ENCODE measurements at regions not wholly inside any gene's neighbourhood (a gene's known extent, or its start where the extent isn't known, plus 50 kb on each side); places are given as distances from the start of the nearest gene placed in this dataset.
"Not testable (repeated sequence)": the region's sequence is repeated elsewhere in the genome, so short reads cannot be mapped to it uniquely, and the experiment has no call there.

DNA sequence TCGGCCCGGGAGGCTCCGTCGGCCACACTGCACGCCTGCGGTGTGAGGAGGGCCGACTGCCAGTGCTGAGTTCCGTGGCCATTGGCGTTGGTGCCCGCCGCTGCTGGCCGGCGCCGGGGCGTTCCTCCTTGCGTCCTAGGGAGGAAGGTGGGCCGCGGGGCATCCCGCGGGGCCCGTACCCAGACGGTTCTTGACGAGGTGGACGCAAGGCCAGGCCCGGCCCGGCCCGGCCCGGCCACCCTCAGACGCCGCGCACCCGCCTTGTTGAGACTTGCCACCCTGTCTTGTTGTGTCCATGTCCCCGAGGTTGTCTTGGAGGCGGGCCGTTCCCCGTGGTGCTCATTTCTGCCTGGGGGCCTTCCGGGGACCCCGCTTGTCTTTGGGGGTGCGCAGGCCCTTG lies 282.0 kb upstream of the AGTR2 start:
- TF ChIP-seq POLR2A (IDR thresholded peaks at IDR 0.05), result not testable (repeated sequence)
- TF ChIP-seq, protein P1, sequence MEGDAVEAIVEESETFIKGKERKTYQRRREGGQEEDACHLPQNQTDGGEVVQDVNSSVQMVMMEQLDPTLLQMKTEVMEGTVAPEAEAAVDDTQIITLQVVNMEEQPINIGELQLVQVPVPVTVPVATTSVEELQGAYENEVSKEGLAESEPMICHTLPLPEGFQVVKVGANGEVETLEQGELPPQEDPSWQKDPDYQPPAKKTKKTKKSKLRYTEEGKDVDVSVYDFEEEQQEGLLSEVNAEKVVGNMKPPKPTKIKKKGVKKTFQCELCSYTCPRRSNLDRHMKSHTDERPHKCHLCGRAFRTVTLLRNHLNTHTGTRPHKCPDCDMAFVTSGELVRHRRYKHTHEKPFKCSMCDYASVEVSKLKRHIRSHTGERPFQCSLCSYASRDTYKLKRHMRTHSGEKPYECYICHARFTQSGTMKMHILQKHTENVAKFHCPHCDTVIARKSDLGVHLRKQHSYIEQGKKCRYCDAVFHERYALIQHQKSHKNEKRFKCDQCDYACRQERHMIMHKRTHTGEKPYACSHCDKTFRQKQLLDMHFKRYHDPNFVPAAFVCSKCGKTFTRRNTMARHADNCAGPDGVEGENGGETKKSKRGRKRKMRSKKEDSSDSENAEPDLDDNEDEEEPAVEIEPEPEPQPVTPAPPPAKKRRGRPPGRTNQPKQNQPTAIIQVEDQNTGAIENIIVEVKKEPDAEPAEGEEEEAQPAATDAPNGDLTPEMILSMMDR (IDR thresholded peaks at IDR 0.05), result not testable (repeated sequence)

Data from prostate gland (tissue), 2 donors.